WERI-Rb-1 (cell line): ENCODE measurements at regions not wholly inside any gene's neighbourhood (a gene's known extent, or its start where the extent isn't known, plus 50 kb on each side); places are given as distances from the start of the nearest gene placed in this dataset.
A peak's percentile ranks its signal among the peaks of the same experiment; 100 is the strongest.

ENCODE experiments used
- DNase-seq: peaks from one replicate; pipeline ENCODE4 v3.0.0-alpha.2; 2020
- H3K27ac ChIP-seq: fragments of 250-450 bp; sonication (Bioruptor Pico); 2 replicates; pipeline ENCODE4 v1.5.1; 2020; ENCODE audit warnings: mild to moderate bottlenecking, moderate library complexity
- H3K27me3 ChIP-seq: fragments of 250-450 bp; sonication (Bioruptor Pico); 2 replicates; pipeline ENCODE4 v1.5.1; 2021; ENCODE audit warnings: mild to moderate bottlenecking, low read depth, moderate library complexity; ENCODE audit not compliant: insufficient read depth, severe bottlenecking
- H3K36me3 ChIP-seq: fragments of 250-450 bp; sonication (Bioruptor Pico); 2 replicates; pipeline ENCODE4 v1.5.1; 2020; ENCODE audit warnings: mild to moderate bottlenecking, moderate library complexity
- H3K4me3 ChIP-seq: 2 replicates; pipeline ENCODE4 v1.5.1; 2011; ENCODE audit warnings: low read depth, mild to moderate bottlenecking, control low read depth, low read length
- H3K9me3 ChIP-seq: fragments of 250-450 bp; sonication (Bioruptor Pico); 2 replicates; pipeline ENCODE4 v1.5.1; 2021; ENCODE audit warnings: mild to moderate bottlenecking, moderate library complexity; ENCODE audit not compliant: severe bottlenecking
- CTCF ChIP-seq: IDR thresholded peaks from 2 replicates; pipeline ENCODE4 v1.5.1; 2011; ENCODE audit warnings: low read depth, mild to moderate bottlenecking, control low read depth, inconsistent platforms, low read length

- H3K9me3 ChIP-seq: no peaks in the 10 kb centered on the region
- H3K27me3 ChIP-seq: no peaks in the 10 kb centered on the region
- H3K4me3 ChIP-seq: no peak overlapping the region
- H3K36me3 ChIP-seq: no peaks in the 10 kb centered on the region
- no peak for DNase-seq
- no peak overlapping the region for H3K27ac ChIP-seq
- no peak for TF ChIP-seq CTCF
Observed at GRCh38 chr15:95757171-95757570, 573.3 kb upstream of the NR2F2 start.

- no peak for TF ChIP-seq CTCF
- no peak for DNase-seq
- H3K36me3 ChIP-seq: no peaks in the 10 kb centered on the region
- H3K27ac ChIP-seq: no peak overlapping the region
- H3K27me3 ChIP-seq: no peaks in the 10 kb centered on the region
- no peak overlapping the region for H3K4me3 ChIP-seq
- H3K9me3 ChIP-seq: no peaks in the 10 kb centered on the region
Observed at GRCh38 chr15:95758451-95758850, 572.0 kb upstream of the NR2F2 start.

- Histone ChIP-seq H3K9me3 (no peaks in the 10 kb centered on the region), H3K36me3 (no peaks in the 10 kb centered on the region), H3K27me3 (no peaks in the 10 kb centered on the region), H3K27ac (no peak overlapping the region), H3K4me3 (no peak overlapping the region)
- no peak for TF ChIP-seq CTCF
- no peak for DNase-seq
Observed at GRCh38 chr15:95758851-95759250, 571.6 kb upstream of the NR2F2 start.

GRCh38 chr15:95760508-95760907, 570.0 kb upstream of the NR2F2 start:
- Histone ChIP-seq H3K27me3 (no peaks in the 10 kb centered on the region), H3K36me3 (no peaks in the 10 kb centered on the region), H3K27ac (no peak overlapping the region), H3K4me3 (no peak overlapping the region), H3K9me3 (no peaks in the 10 kb centered on the region)
- DNase-seq: peak; percentile 57
- TF ChIP-seq CTCF: peak; percentile 30; the same call in 1 of the 2 replicates

GRCh38 chr15:95761501-95762165, 568.9 kb upstream of the NR2F2 start:
- DNase-seq: no peak

More at GRCh38 chr15:95761501-95762165, 568.9 kb upstream of the NR2F2 start:
- no peak for TF ChIP-seq CTCF
- Histone ChIP-seq H3K27me3 (no peaks in the 10 kb centered on the region), H3K4me3 (no peak overlapping the region), H3K9me3 (no peaks in the 10 kb centered on the region), H3K36me3 (no peaks in the 10 kb centered on the region), H3K27ac (no peak overlapping the region)
